H1 (cell line): ENCODE measurements at regions not wholly inside any gene's neighbourhood (a gene's known extent, or its start where the extent isn't known, plus 50 kb on each side); places are given as distances from the start of the nearest gene placed in this dataset.

Experiments used
- BACH1 ChIP-seq: IDR thresholded peaks from 2 replicates; pipeline ENCODE4 v1.6.1; 2012; ENCODE audit warnings: low read length, improper control_type of control experiment
- CHD1 ChIP-seq: IDR thresholded peaks from 2 replicates; pipeline ENCODE4 v1.6.1; 2012; ENCODE audit warnings: low read depth, low read length, improper control_type of control experiment
- CHD2 ChIP-seq: IDR thresholded peaks from 2 replicates; pipeline ENCODE4 v1.6.1; 2012; ENCODE audit warnings: low read length, improper control_type of control experiment
- EGR1 ChIP-seq: IDR thresholded peaks from 2 replicates; pipeline ENCODE4 v1.6.1; 2011; ENCODE audit warnings: low read depth, low read length, borderline replicate concordance
- GABPA ChIP-seq: IDR thresholded peaks from 2 replicates; pipeline ENCODE4 v1.6.1; 2011; ENCODE audit warnings: mild to moderate bottlenecking, low read length, moderate library complexity, borderline replicate concordance; ENCODE audit not compliant: insufficient read depth
- HDAC2 ChIP-seq, 2 experiments: fragments of 300-600 bp in 1 of 2; sonication (generic) in 1 of 2; IDR thresholded peaks; 2 replicates each; pipeline ENCODE4 v1.6.1; 2011 to 2012; ENCODE audit warnings: low read depth in 2 of 2, low read length in 2 of 2, mild to moderate bottlenecking in 2 of 2, moderate library complexity in 2 of 2, borderline replicate concordance in 1 of 2, inconsistent platforms in 1 of 2
- SP2 ChIP-seq: IDR thresholded peaks from 2 replicates; pipeline ENCODE4 v1.6.1; 2012; ENCODE audit warnings: mild to moderate bottlenecking, low read length, inconsistent platforms
- SRF ChIP-seq: IDR thresholded peaks from 2 replicates; pipeline ENCODE4 v1.6.1; 2011; ENCODE audit warnings: mild to moderate bottlenecking, low read depth, low read length, moderate library complexity
- TAF1 ChIP-seq: IDR thresholded peaks from 2 replicates; pipeline ENCODE4 v1.6.1; 2011; ENCODE audit warnings: mild to moderate bottlenecking, low read depth, low read length
- TCF12 ChIP-seq: IDR thresholded peaks from 2 replicates; pipeline ENCODE4 v1.6.1; 2011; ENCODE audit warnings: low read depth, mild to moderate bottlenecking, low read length
- TF ChIP-seq, protein P1 (sequence below): fragments of 300-600 bp; sonication (generic); IDR thresholded peaks from 2 replicates; pipeline ENCODE4 v1.7.1; 2012; ENCODE audit warnings: low read length, moderate library complexity, mild to moderate bottlenecking, inconsistent platforms; ENCODE audit not compliant: insufficient replicate concordance

DNA sequence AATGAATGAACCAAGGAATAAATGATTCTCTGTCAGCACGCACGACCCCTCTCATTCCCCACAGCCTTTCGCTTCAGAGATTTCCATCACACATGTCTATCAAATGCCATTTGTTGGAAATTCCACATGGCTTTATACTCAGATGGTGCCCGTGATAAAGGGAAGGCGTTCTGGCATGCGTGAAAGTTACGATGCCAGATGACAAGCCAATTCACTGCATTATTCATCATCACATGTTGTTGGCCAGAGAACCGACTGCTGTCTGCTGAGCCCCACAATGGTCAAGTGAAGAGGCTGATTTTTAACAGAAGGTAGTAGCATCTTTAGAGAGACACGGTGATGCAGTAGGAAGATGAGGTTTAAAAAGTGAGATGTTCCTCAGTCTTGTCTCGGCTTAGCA, 74.1 kb upstream of the FRMD4B start (continued):
- TF ChIP-seq, protein P1, sequence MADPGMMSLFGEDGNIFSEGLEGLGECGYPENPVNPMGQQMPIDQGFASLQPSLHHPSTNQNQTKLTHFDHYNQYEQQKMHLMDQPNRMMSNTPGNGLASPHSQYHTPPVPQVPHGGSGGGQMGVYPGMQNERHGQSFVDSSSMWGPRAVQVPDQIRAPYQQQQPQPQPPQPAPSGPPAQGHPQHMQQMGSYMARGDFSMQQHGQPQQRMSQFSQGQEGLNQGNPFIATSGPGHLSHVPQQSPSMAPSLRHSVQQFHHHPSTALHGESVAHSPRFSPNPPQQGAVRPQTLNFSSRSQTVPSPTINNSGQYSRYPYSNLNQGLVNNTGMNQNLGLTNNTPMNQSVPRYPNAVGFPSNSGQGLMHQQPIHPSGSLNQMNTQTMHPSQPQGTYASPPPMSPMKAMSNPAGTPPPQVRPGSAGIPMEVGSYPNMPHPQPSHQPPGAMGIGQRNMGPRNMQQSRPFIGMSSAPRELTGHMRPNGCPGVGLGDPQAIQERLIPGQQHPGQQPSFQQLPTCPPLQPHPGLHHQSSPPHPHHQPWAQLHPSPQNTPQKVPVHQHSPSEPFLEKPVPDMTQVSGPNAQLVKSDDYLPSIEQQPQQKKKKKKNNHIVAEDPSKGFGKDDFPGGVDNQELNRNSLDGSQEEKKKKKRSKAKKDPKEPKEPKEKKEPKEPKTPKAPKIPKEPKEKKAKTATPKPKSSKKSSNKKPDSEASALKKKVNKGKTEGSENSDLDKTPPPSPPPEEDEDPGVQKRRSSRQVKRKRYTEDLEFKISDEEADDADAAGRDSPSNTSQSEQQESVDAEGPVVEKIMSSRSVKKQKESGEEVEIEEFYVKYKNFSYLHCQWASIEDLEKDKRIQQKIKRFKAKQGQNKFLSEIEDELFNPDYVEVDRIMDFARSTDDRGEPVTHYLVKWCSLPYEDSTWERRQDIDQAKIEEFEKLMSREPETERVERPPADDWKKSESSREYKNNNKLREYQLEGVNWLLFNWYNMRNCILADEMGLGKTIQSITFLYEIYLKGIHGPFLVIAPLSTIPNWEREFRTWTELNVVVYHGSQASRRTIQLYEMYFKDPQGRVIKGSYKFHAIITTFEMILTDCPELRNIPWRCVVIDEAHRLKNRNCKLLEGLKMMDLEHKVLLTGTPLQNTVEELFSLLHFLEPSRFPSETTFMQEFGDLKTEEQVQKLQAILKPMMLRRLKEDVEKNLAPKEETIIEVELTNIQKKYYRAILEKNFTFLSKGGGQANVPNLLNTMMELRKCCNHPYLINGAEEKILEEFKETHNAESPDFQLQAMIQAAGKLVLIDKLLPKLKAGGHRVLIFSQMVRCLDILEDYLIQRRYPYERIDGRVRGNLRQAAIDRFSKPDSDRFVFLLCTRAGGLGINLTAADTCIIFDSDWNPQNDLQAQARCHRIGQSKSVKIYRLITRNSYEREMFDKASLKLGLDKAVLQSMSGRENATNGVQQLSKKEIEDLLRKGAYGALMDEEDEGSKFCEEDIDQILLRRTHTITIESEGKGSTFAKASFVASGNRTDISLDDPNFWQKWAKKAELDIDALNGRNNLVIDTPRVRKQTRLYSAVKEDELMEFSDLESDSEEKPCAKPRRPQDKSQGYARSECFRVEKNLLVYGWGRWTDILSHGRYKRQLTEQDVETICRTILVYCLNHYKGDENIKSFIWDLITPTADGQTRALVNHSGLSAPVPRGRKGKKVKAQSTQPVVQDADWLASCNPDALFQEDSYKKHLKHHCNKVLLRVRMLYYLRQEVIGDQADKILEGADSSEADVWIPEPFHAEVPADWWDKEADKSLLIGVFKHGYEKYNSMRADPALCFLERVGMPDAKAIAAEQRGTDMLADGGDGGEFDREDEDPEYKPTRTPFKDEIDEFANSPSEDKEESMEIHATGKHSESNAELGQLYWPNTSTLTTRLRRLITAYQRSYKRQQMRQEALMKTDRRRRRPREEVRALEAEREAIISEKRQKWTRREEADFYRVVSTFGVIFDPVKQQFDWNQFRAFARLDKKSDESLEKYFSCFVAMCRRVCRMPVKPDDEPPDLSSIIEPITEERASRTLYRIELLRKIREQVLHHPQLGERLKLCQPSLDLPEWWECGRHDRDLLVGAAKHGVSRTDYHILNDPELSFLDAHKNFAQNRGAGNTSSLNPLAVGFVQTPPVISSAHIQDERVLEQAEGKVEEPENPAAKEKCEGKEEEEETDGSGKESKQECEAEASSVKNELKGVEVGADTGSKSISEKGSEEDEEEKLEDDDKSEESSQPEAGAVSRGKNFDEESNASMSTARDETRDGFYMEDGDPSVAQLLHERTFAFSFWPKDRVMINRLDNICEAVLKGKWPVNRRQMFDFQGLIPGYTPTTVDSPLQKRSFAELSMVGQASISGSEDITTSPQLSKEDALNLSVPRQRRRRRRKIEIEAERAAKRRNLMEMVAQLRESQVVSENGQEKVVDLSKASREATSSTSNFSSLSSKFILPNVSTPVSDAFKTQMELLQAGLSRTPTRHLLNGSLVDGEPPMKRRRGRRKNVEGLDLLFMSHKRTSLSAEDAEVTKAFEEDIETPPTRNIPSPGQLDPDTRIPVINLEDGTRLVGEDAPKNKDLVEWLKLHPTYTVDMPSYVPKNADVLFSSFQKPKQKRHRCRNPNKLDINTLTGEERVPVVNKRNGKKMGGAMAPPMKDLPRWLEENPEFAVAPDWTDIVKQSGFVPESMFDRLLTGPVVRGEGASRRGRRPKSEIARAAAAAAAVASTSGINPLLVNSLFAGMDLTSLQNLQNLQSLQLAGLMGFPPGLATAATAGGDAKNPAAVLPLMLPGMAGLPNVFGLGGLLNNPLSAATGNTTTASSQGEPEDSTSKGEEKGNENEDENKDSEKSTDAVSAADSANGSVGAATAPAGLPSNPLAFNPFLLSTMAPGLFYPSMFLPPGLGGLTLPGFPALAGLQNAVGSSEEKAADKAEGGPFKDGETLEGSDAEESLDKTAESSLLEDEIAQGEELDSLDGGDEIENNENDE = no peak
- no peak for TF ChIP-seq SRF
- TF ChIP-seq TCF12 = no peak
- no peak for TF ChIP-seq CHD1
- no peak for TF ChIP-seq BACH1
- no peak for TF ChIP-seq SP2
- no peak for TF ChIP-seq HDAC2 (IDR thresholded peaks at IDR 0.05; ENCODE audit: borderline replicate concordance in 1 of 2, low read depth in 2 of 2, low read length in 2 of 2)
- TF ChIP-seq CHD2 = no peak
- TF ChIP-seq EGR1 = no peak
- TF ChIP-seq TAF1 = no peak
- TF ChIP-seq GABPA = no peak
- TF ChIP-seq, all 59 proteins: peak for 0
